GM18505 (cell line): ENCODE measurements at regions not wholly inside any gene's neighbourhood (a gene's known extent, or its start where the extent isn't known, plus 50 kb on each side); places are given as distances from the start of the nearest gene placed in this dataset.

Experiments used
- ATAC-seq: cut with Tn5 transposase; IDR thresholded peaks from one replicate; pipeline ENCODE4 v1.9.1; 2021; ENCODE audit not compliant: unreplicated experiment
- POLR2A ChIP-seq: IDR thresholded peaks from 4 replicates; pipeline ENCODE4 v1.6.1; 2011; ENCODE audit warnings: borderline replicate concordance; ENCODE audit not compliant: insufficient read depth, insufficient read length; ENCODE audit errors: extremely low read depth

DNA sequence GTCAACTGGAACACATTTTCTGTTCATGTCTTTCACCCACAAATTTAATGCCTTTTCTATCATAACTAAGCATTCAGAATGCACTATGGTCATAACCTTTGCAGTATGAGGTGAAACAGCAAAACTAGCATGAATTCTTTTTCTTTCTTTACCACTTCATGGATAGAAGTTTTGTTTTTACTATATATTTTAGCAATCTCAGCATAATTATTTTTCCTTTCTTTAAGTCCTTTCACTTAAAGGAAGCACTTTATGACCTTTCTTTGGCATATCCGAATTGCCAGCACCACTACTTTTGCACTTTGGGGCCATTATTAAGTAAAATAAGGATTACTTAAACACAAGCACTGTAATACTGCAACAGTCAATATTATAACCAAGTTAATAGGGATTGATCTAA, 115.1 kb upstream of the DKK2 start:
- ATAC-seq = no peak
- TF ChIP-seq POLR2A = no peak

DNA sequence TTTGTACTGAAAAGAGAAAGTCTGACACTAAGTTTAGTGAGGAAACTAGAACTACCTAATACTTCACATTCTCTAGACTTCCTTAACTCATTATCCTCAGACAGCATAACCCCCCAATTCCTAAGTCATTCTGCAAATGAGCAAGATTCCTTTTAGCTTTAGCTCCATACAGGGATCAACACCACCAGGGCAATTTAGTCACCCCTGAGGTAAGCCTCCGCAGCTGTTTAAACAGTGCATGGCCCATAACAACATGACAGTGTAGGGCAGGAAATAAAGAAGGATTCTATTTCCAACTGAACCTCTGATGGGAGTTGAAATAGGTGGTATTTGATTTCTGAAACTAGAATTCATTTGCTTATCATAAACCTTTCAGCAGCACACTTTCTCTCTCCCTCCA, 112.8 kb upstream of the DKK2 start:
- no peak for TF ChIP-seq POLR2A
- ATAC-seq = no peak

- ATAC-seq = no peak
- TF ChIP-seq POLR2A = no peak
Measured at GRCh38 chr4:107147873-107148272, 111.8 kb upstream of the DKK2 start.

DNA sequence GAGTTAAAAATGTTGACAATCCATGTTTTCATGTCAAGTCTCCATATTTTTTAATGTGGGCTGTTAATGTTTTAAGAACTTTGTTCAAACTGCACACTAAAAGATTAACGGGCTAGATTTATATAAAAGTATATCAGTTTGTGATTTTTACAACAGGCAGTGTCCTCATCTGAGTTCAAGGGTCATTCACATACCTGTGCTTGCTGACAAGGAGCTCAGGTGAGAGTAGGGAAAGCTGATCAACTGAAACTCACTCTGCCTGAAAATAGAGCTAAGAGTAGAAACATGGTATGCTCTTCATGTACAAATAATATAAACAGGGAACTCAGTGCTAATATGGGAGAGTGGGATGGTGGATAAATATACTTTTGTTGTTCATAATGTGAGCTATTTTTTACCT, 102.3 kb upstream of the DKK2 start:
- no peak for TF ChIP-seq POLR2A
- no peak for ATAC-seq

GRCh38 chr4:107133965-107134653, 98.0 kb upstream of the DKK2 start:
- TF ChIP-seq POLR2A = no peak
- no peak for ATAC-seq

DNA sequence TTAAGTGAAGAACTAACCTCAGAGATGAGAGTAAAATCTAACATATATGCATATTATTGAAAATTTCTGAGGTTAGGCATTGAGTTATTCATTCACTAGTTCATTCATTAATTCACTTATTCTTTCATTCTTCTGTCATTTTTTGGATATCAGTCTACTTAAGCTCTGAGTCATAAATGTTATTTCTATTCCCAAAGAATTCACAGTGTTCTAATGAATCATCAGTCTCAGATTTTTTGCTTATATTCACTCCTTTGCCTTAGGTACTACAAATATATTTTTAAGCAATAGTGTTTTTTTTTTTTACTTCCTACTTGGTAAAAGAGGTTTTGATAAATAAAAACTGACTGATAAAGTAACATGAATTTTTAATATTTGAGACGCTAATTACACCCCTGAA, 95.2 kb upstream of the DKK2 start:
- no peak for TF ChIP-seq POLR2A
- no peak for ATAC-seq

DNA sequence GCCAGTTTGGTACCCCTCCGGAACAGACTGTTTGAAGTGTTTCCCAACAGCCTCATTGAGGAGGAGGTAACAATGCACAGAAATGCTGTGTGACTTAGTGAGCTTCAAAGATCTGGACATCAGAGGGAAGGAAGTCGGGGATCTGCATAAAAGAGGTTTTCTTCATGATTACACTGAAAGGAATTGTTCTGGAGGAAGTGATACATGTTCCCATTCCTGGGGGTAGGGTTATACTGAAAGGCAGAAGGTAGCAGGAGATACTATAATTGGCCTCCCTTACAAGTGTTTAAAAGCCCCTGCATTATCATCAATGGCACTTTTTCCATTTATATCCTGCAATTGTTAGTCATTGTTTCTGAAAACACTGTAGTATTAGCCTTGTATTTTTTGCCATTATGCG, 94.0 kb upstream of the DKK2 start:
- TF ChIP-seq POLR2A = no peak
- ATAC-seq = no peak

GRCh38 chr4:107129611-107130010, 93.5 kb upstream of the DKK2 start:
- ATAC-seq = no peak
- TF ChIP-seq POLR2A = no peak

- ATAC-seq = no peak
- no peak for TF ChIP-seq POLR2A
Measured at GRCh38 chr4:107129076-107129475, 93.0 kb upstream of the DKK2 start.

DNA sequence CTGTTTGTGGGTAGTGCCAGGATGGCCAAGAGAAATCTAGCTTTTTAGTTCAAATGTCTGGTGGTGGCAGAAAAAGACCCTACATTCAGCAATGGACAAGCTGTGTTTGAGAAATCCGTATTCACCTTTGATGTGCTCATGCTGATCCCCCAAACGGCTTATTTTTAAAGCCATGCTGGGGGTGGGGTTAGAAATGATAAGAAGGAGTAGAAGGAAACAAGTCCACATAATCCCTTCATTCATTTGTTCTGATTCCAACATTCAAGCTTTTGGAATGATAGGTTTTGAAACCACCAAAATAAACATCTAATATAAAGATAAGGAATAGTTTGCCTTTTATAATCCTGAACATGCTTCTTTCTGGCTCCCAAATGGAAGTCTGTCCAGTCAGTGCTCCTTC, 92.0 kb upstream of the DKK2 start:
- TF ChIP-seq POLR2A = no peak
- ATAC-seq = no peak

DNA sequence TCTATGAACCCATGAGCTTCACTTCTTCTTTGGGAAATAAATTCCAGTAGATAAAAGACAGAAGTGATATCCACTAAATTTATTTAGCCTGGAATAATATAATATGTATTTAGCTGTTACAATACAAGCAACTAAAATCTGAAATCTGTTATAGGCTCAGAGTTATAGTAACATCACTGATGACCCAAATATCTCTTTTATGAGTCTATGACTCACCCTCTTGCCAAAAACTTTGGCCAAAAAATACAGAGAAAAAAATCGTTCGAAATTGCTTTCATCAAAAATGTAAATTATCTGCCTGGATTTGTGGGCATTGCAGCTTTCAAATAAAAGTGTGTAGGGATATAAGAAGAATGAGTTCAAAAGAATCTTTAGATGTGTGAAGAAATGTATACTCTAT, 89.4 kb upstream of the DKK2 start:
- ATAC-seq = no peak
- TF ChIP-seq POLR2A = no peak

DNA sequence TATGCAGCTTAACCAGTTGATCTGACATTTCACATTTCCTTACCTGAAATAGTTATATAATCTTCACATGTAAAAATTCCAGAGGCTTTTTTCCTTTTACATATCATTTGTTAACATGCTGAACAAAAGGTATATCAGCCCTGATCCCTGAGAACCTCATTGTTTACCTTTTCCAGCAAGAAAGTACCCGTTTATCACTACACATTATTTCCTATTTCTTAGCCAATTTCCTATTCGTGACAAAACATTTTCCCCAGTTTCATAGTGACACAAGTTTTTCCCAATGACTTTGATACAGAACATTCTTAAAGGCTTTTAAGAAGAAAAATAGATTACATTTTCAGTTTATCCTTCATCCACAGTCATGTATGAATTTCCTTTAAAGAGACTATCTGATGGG, 86.6 kb upstream of the DKK2 start:
- no peak for TF ChIP-seq POLR2A
- ATAC-seq = no peak

DNA sequence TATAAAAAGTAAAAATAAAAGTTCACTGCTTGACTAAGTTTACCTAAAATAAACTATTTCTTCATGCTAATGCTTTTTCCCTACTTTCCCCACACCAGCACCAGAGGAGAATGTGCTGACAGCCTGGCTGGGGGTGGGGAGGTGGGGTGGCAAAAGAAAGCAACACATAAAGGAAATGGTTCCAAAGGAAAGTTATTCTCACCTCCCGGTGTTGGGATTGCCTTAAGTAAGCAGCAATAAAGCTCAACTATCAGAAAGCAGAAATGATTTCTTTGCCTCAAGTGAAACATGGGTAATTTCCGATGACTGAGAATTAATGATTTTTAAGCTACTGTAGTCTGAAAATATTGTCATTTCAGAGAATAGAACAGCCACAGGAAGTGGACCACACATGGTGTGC, 84.5 kb upstream of the DKK2 start:
- TF ChIP-seq POLR2A = no peak
- ATAC-seq = no peak

DNA sequence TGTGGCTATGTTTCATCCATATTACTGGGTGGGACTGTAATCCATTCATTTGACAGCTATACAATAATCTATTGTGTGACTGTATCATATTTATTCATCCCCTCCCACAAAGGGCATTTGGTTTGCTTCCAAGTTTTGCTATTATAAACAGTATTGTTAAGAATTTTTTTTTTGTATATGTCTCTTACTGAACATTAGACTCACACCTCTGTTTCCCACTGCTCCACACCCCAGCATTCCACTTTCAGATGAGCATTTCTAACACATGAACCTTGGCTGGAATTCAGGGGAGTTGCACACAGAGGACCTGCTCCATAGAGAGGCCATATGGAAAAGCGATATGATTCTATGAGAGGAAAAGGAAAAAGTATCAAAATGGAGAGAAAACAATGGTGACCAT, 81.6 kb upstream of the DKK2 start:
- TF ChIP-seq POLR2A = no peak
- no peak for ATAC-seq

GRCh38 chr4:107115185-107115847, 79.2 kb upstream of the DKK2 start:
- ATAC-seq = no peak

GRCh38 chr4:107114059-107114458, 77.9 kb upstream of the DKK2 start:
- TF ChIP-seq POLR2A = no peak
- no peak for ATAC-seq

More at GRCh38 chr4:107115185-107115847, 79.2 kb upstream of the DKK2 start:
- no peak for TF ChIP-seq POLR2A

DNA sequence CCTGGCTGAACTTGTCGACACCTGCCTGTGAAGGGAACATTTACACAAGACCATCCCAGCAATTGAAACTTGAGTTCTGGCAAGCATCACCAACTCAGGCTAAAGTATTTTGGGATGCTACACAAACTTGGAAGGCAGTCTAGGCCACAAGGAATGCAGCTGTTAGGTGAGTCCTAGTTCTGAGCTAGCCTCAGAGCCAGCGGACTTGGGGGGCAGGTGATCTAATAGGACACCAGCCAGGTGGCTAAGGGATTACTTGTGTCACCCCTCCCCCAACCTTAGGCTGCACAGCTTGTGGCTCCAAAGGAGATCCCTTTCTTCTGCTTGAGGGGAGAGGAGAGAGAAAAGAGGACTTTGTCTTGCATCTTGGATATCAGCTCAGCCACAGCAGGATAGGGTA, 62.3 kb upstream of the DKK2 start:
- no peak for ATAC-seq

More for the DNA sequence above, 62.3 kb upstream of the DKK2 start:
- TF ChIP-seq POLR2A = no peak
